Activated CD8-positive, alpha-beta memory T cell treated with anti-CD3 and anti-CD28 coated beads for 1 hour (primary cell): ENCODE measurements at regions not wholly inside any gene's neighbourhood (a gene's known extent, or its start where the extent isn't known, plus 50 kb on each side); places are given as distances from the start of the nearest gene placed in this dataset.

Source experiments
- DNase-seq, 2 donors: peaks; one replicate each; pipeline ENCODE4 v3.0.0-alpha.2; 2020; ENCODE audit warnings: low read depth in 1 of 2; ENCODE audit errors: extremely low read depth in 1 of 2

DNA sequence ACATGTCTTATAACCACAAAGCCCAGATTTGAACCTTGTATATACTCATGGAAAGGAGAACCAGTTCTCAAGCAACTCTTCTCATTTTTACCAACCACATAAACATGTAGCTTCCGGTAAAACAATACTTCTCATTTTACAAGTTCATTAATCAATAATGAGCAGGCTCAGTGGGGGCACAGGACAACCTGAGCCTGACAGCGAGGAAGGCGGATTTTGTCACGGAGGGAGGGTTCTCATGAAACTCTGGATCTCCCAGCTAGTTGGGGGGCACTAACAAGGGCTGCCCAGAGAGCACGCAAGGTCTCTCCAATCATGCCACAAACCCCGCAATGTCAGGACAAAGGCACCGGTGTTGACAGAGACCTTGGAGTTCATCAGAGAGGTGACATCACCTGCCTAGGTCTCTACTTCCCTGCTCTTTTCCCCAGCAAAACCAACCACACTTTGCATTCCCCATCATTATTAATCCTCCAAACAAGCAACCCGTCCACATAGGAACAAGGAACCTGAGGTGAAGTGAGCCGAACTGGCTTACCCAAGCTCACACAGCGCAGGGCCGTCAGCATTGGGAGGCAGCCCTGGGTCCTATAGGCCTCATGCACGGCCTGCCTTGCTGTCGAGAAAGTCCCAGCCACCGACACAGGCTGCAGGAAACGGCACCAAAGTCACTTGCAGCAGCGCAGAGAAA is 192.1 kb upstream of the KLF14 start:
- no peak for DNase-seq

DNA sequence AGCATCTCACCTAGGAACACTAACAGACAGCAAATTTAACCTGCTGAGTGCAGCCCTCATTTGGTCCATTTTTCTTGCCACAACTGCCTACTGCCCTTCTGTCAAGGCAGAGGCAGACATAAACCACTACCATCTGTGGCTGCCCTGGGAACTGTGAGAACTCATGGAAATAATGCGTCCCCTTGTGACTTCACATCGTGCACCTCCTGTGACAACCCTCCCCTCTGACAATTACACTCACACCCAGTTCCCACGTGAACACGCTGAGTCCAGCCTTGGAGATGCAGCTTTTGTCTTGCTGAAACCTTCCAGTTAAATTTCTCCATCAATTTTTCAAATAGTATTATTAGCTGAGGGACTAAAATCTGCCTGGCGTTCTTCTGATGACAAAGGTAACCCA is 193.1 kb upstream of the KLF14 start:
- DNase-seq, result no peak

DNA sequence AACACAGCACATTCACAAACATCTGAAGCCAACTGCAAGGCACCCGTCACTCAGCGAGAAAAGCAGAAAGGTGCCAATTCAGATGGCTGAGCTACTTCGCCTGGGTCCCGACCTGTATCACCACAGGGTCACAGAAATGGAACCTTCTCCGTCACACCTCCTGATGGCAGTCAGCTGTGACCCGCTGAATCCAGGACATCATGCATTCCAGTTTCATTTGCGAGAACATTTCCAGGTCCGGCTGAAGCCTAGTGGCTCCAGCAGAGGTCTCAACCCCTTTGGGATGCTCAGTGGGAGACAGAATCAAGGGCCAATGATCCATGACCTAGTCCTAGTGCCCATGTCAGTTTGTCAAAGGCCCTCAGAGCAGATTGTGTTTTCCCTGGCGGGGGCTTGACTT is 193.6 kb upstream of the KLF14 start:
- no peak for DNase-seq

GRCh38 chr7:130929896-130930659 is 196.1 kb upstream of the KLF14 start:
- DNase-seq, result no peak

DNA sequence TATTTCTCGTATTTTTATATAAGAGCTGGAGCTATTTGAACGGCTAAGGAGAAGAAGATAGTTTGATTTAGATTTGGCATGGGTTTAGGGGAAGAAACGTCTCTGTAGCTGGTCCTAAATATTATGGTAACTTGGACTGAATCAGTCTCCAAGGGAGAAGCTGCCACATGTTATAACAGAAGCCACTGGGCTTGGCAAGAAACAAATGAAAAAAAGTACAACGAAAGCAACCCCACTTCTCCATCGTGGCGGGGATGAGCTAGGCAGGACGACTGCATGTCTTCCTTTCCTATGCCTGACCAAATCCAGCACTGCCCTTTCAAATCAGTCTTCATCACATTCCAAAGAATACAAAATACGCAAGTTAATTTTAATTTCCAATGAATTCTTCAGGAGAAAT is 196.7 kb upstream of the KLF14 start:
- no peak for DNase-seq

DNA sequence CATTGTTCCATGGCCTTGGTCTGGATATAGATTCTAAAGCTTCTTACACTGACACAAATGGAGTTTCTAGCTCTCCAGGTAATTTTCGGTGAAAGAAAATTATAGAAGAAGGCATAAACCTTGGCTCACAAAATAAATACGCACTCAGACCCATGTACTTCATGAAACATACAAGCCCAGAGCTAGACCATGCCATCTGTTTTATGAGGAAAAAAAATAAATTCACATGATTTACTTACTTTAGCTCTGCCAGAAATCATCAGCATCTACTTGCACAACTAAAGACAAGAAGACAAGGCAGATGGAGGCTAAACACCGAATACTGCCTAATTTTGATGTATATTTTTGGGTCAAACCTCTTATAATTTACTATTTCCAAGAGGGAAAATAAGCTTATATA is 197.4 kb upstream of the KLF14 start:
- DNase-seq, result no peak

GRCh38 chr7:130932088-130932487 is 198.1 kb upstream of the KLF14 start:
- DNase-seq, result no peak

DNA sequence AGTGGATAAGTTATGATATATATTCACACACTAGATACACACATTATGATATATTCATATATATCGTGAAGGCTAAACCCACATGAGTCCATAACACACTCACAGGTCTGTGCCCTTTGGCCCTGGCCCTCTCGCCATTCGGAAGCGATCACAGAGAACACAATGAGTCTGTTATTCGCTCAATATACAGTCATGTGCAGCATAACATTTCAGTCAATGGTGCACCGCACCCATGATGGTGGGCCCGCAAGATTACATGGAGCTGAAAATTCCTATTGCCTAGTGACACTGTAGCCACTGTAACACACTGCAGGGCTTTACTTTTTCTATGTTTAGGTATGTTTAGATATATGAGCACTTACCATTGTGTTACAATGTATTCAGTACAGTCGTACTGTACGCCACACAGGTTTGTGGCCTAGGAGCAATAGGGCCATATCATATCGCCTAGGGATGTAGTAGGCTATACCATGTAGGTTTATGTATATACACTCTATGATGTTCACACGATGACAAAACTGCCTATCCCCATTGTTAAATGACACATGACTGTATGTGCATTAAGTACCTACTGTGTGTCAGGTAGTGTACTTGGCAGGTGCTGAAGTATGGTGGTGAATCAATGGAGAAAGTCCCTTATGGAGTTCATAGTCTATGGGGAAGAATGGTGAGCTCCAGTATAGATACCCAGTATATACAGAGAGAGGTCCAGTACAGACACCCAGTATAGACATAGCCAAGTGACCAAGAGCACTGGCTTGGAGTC is 198.8 kb upstream of the KLF14 start:
- DNase-seq, result no peak

- no peak for DNase-seq
These were observed 199.9 kb upstream of the KLF14 start for GRCh38 chr7:130933919-130934318.

DNA sequence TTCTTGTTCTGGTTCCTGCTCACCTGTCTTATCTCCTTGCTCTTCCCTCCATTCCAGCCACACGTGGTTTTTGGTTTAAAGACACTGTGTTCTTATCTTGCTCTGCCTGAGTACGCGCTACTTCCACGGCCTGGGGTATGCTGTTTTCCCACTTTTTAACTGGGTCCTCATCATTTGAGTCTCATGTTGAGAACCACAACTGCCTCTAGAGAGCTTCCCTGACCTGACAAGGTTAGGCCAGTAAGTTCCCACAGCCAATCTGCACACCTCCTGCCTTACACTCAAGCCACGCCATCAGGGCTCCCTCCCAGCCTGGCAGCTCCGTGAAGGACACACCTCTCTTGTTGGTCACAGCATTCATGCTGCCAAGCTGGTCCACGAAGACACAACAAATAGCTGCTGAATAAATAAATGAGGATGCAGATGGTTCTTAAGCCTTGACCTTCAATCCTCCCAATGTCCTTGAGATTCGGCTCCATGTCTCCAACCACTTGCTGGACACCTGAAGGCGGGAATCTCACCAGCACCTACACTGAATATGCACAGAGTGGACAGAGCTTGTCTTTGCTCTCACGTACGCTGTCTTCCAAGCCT is 201.7 kb upstream of the KLF14 start:
- DNase-seq, result no peak

DNA sequence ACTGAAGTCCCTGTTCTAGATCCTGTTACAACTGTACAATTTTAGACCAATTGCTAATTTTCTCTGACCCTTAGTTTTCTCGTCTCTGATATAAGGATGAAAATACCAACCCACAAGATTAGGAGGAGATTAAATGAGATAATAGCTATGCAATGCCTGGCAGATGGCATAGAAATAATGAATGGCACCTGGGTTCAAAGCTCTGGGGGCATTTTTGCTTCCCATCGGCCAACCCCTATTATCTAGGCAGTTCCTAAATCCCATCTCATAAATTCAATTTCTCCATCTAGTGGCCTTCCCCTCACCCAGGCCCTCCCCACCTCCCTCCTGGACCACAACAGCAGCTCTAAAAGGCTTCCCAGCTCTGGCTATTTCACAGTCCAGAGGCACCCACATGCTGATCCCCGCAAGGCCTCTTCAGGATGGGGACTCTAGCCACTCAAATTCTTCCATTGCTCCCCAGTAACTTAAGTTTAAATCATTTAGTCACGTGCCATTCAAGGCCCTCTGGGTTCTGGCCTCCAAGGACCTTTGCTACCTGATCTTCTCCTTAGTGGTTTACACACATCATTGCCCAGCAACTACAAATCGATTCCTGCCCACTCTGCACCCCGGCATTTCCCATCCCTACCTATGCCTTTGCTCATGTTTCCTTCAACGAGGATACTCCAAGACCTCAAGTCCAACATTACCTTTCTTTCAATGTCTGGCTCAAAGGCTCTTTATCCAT is 202.4 kb upstream of the KLF14 start:
- no peak for DNase-seq

- DNase-seq, result no peak
These were observed 203.0 kb upstream of the KLF14 start for GRCh38 chr7:130937016-130937415.

GRCh38 chr7:130937830-130938229 is 203.8 kb upstream of the KLF14 start:
- no peak for DNase-seq

- DNase-seq, result no peak
These were observed 204.7 kb upstream of the KLF14 start for GRCh38 chr7:130938661-130939060.

GRCh38 chr7:130939321-130940095 is 205.5 kb upstream of the KLF14 start:
- no peak for DNase-seq

GRCh38 chr7:130940326-130940725 is 206.3 kb upstream of the KLF14 start:
- no peak for DNase-seq

DNA sequence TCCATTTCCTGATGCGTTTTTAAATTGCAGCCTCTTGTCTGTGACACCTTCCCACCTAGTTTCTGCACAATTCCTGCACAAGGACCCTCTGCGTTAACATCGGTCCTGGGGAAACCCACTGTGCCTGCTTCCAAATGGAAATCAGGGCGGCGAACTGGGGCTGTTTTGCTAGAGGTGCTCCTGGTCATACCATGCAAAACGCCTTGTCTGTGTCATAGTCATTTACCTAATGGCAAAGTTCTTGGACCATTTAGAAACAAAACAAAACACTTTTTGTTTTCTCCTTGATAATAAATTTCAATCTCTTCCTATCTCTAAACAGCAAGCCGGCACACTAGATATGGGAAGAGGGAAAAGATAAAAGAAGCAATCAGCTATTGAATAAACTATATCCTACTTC is 206.9 kb upstream of the KLF14 start:
- no peak for DNase-seq

- no peak for DNase-seq
These were observed 207.6 kb upstream of the KLF14 start for GRCh38 chr7:130941322-130942210.
